ENCODE measurements at regions not wholly inside any gene's neighbourhood (a gene's known extent, or its start where the extent isn't known, plus 50 kb on each side); places are given as distances from the start of the nearest gene placed in this dataset.

- Mint-ChIP-seq H3K27me3 (peaks cover 8% of the 10 kb centered on the region), H3K9me3 (peaks cover 0 to 1% (median 0%) of the 10 kb centered on the region in 7 donors), H3K27ac (no peak overlapping the region), H3K4me3 (no peak overlapping the region), H3K36me3 (no peaks in the 10 kb centered on the region), H3K4me1 (peaks cover 0 to 7% (median 3%) of the 10 kb centered on the region in 4 donors)
- no peak for ATAC-seq (ENCODE audit: low read depth in 2 of 2)
- Histone ChIP-seq H3K36me3 (ENCODE audit: control insufficient read depth, insufficient read depth, low read length) (no peaks in the 10 kb centered on the region), H3K9me3 (ENCODE audit: control insufficient read depth in 2 of 2, low read length in 2 of 2) (no peaks in the 10 kb centered on the region), H3K27ac (ENCODE audit: insufficient read depth, low read length, poor library complexity, severe bottlenecking) (no peak overlapping the region), H3K4me1 (ENCODE audit: control insufficient read depth, insufficient read depth, low read length, poor library complexity, severe bottlenecking) (no peaks in the 10 kb centered on the region), H3K4me3 (ENCODE audit: low read depth, low read length) (no peak overlapping the region), H3K27me3 (ENCODE audit: control insufficient read depth, insufficient read depth, low read length) (peaks cover 2% of the 10 kb centered on the region)
- DNase-seq = no peak
These were observed 116.2 kb upstream of the LNX1 start for GRCh38 chr4:53707491-53707890.

- Mint-ChIP-seq H3K27ac (no peak overlapping the region), H3K36me3 (no peaks in the 10 kb centered on the region), H3K27me3 (peaks cover 8% of the 10 kb centered on the region), H3K4me3 (no peak overlapping the region), H3K9me3 (peaks cover 0 to 1% (median 0%) of the 10 kb centered on the region in 7 donors), H3K4me1 (peaks cover 0 to 7% (median 3%) of the 10 kb centered on the region in 4 donors)
- ATAC-seq (ENCODE audit: low read depth in 2 of 2) (no peak), DNase-seq (peak in 1 of 3 donors; percentile 15)
- no peaks in the 10 kb centered on the region for H3K4me1 ChIP-seq (ENCODE audit: control insufficient read depth, insufficient read depth, low read length, poor library complexity, severe bottlenecking)
- no peaks in the 10 kb centered on the region for H3K36me3 ChIP-seq (ENCODE audit: control insufficient read depth, insufficient read depth, low read length)
- no peak overlapping the region for H3K4me3 ChIP-seq (ENCODE audit: low read depth, low read length)
- peaks cover 2% of the 10 kb centered on the region for H3K27me3 ChIP-seq (ENCODE audit: control insufficient read depth, insufficient read depth, low read length)
- no peaks in the 10 kb centered on the region for H3K9me3 ChIP-seq (ENCODE audit: control insufficient read depth in 2 of 2, low read length in 2 of 2)
- H3K27ac ChIP-seq (ENCODE audit: insufficient read depth, low read length, poor library complexity, severe bottlenecking) = no peak overlapping the region
These were observed 115.2 kb upstream of the LNX1 start for GRCh38 chr4:53706422-53707032.

- H3K36me3 ChIP-seq (ENCODE audit: control insufficient read depth, insufficient read depth, low read length) = no peaks in the 10 kb centered on the region
- no peak overlapping the region for H3K4me3 Mint-ChIP-seq
- ATAC-seq (ENCODE audit: low read depth in 2 of 2) (no peak), DNase-seq (no peak)
- peaks cover 0 to 7% (median 3%) of the 10 kb centered on the region in 4 donors for H3K4me1 Mint-ChIP-seq
- H3K27me3 Mint-ChIP-seq = peaks cover 8% of the 10 kb centered on the region
- no peak overlapping the region for H3K27ac ChIP-seq (ENCODE audit: insufficient read depth, low read length, poor library complexity, severe bottlenecking)
- H3K27me3 ChIP-seq (ENCODE audit: control insufficient read depth, insufficient read depth, low read length) = peaks cover 2% of the 10 kb centered on the region
- H3K27ac Mint-ChIP-seq = peak overlapping the region in 1 of 3 donors; percentile 45
- no peaks in the 10 kb centered on the region for H3K36me3 Mint-ChIP-seq
- H3K4me1 ChIP-seq (ENCODE audit: control insufficient read depth, insufficient read depth, low read length, poor library complexity, severe bottlenecking) = no peaks in the 10 kb centered on the region
- peaks cover 0 to 2% (median 0%) of the 10 kb centered on the region in 7 donors for H3K9me3 Mint-ChIP-seq
- H3K9me3 ChIP-seq (ENCODE audit: control insufficient read depth in 2 of 2, low read length in 2 of 2) = no peaks in the 10 kb centered on the region
- no peak overlapping the region for H3K4me3 ChIP-seq (ENCODE audit: low read depth, low read length)
These were observed 114.7 kb upstream of the LNX1 start for GRCh38 chr4:53705972-53706371.

- no peaks in the 10 kb centered on the region for H3K9me3 ChIP-seq (ENCODE audit: control insufficient read depth in 2 of 2, low read length in 2 of 2)
- Mint-ChIP-seq H3K27ac (no peak overlapping the region), H3K4me1 (peaks cover 0 to 7% (median 3%) of the 10 kb centered on the region in 4 donors), H3K36me3 (no peaks in the 10 kb centered on the region), H3K9me3 (peaks cover 0 to 5% (median 0%) of the 10 kb centered on the region in 7 donors), H3K27me3 (peaks cover 8% of the 10 kb centered on the region), H3K4me3 (no peak overlapping the region)
- no peaks in the 10 kb centered on the region for H3K4me1 ChIP-seq (ENCODE audit: control insufficient read depth, insufficient read depth, low read length, poor library complexity, severe bottlenecking)
- H3K27me3 ChIP-seq (ENCODE audit: control insufficient read depth, insufficient read depth, low read length) = peaks cover 2% of the 10 kb centered on the region
- no peaks in the 10 kb centered on the region for H3K36me3 ChIP-seq (ENCODE audit: control insufficient read depth, insufficient read depth, low read length)
- ATAC-seq (ENCODE audit: low read depth in 2 of 2) = no peak
- no peak overlapping the region for H3K27ac ChIP-seq (ENCODE audit: insufficient read depth, low read length, poor library complexity, severe bottlenecking)
- no peak overlapping the region for H3K4me3 ChIP-seq (ENCODE audit: low read depth, low read length)
- no peak for DNase-seq
These were observed 114.0 kb upstream of the LNX1 start for GRCh38 chr4:53705151-53705764.

- peaks cover 0 to 5% (median 0%) of the 10 kb centered on the region in 7 donors for H3K9me3 Mint-ChIP-seq
- H3K27me3 Mint-ChIP-seq = peaks cover 8% of the 10 kb centered on the region
- H3K4me3 ChIP-seq (ENCODE audit: low read depth, low read length) = no peak overlapping the region
- DNase-seq (no peak), ATAC-seq (ENCODE audit: low read depth in 2 of 2) (no peak)
- H3K36me3 ChIP-seq (ENCODE audit: control insufficient read depth, insufficient read depth, low read length) = no peaks in the 10 kb centered on the region
- no peaks in the 10 kb centered on the region for H3K36me3 Mint-ChIP-seq
- H3K27ac Mint-ChIP-seq = no peak overlapping the region
- no peaks in the 10 kb centered on the region for H3K4me1 ChIP-seq (ENCODE audit: control insufficient read depth, insufficient read depth, low read length, poor library complexity, severe bottlenecking)
- no peaks in the 10 kb centered on the region for H3K9me3 ChIP-seq (ENCODE audit: control insufficient read depth in 2 of 2, low read length in 2 of 2)
- no peak overlapping the region for H3K4me3 Mint-ChIP-seq
- no peaks in the 10 kb centered on the region for H3K27me3 ChIP-seq (ENCODE audit: control insufficient read depth, insufficient read depth, low read length)
- H3K4me1 Mint-ChIP-seq = peaks cover 0 to 7% (median 3%) of the 10 kb centered on the region in 4 donors
- H3K27ac ChIP-seq (ENCODE audit: insufficient read depth, low read length, poor library complexity, severe bottlenecking) = no peak overlapping the region
These were observed 113.0 kb upstream of the LNX1 start for GRCh38 chr4:53704329-53704728.

GRCh38 chr4:53703267-53703655, 112.0 kb upstream of the LNX1 start:
- ATAC-seq (ENCODE audit: low read depth in 2 of 2) (no peak), DNase-seq (no peak)
- H3K27ac Mint-ChIP-seq = peak overlapping the region in 1 of 3 donors; percentile 74
- H3K27ac ChIP-seq (ENCODE audit: insufficient read depth, low read length, poor library complexity, severe bottlenecking) = no peak overlapping the region
- no peaks in the 10 kb centered on the region for H3K27me3 ChIP-seq (ENCODE audit: control insufficient read depth, insufficient read depth, low read length)
- no peaks in the 10 kb centered on the region for H3K36me3 ChIP-seq (ENCODE audit: control insufficient read depth, insufficient read depth, low read length)
- H3K9me3 ChIP-seq (ENCODE audit: control insufficient read depth in 2 of 2, low read length in 2 of 2) = no peaks in the 10 kb centered on the region
- peaks cover 0 to 5% (median 0%) of the 10 kb centered on the region in 7 donors for H3K9me3 Mint-ChIP-seq
- H3K27me3 Mint-ChIP-seq = peaks cover 11% of the 10 kb centered on the region
- no peaks in the 10 kb centered on the region for H3K36me3 Mint-ChIP-seq
- H3K4me1 Mint-ChIP-seq = peaks cover 0 to 7% (median 3%) of the 10 kb centered on the region in 4 donors
- no peak overlapping the region for H3K4me3 ChIP-seq (ENCODE audit: low read depth, low read length)
- no peaks in the 10 kb centered on the region for H3K4me1 ChIP-seq (ENCODE audit: control insufficient read depth, insufficient read depth, low read length, poor library complexity, severe bottlenecking)
- H3K4me3 Mint-ChIP-seq = peak overlapping the region in 2 of 4 donors; percentile 0 to 64

GRCh38 chr4:53702334-53703266, 111.3 kb upstream of the LNX1 start:
- Histone ChIP-seq H3K27me3 (ENCODE audit: control insufficient read depth, insufficient read depth, low read length) (no peaks in the 10 kb centered on the region), H3K36me3 (ENCODE audit: control insufficient read depth, insufficient read depth, low read length) (no peaks in the 10 kb centered on the region), H3K4me1 (ENCODE audit: control insufficient read depth, insufficient read depth, low read length, poor library complexity, severe bottlenecking) (no peaks in the 10 kb centered on the region), H3K4me3 (ENCODE audit: low read depth, low read length) (no peak overlapping the region), H3K27ac (ENCODE audit: insufficient read depth, low read length, poor library complexity, severe bottlenecking) (no peak overlapping the region), H3K9me3 (ENCODE audit: control insufficient read depth in 2 of 2, low read length in 2 of 2) (no peaks in the 10 kb centered on the region)
- peak overlapping the region in 3 of 4 donors; percentile 28 to 64 (median 60) for H3K4me3 Mint-ChIP-seq
- DNase-seq (peak in 1 of 3 donors; percentile 48), ATAC-seq (ENCODE audit: low read depth in 2 of 2) (peak in 1 of 2 donors; percentile 28)
- no peaks in the 10 kb centered on the region for H3K36me3 Mint-ChIP-seq
- peaks cover 0 to 5% (median 0%) of the 10 kb centered on the region in 7 donors for H3K9me3 Mint-ChIP-seq
- peaks cover 13% of the 10 kb centered on the region for H3K27me3 Mint-ChIP-seq
- no peak overlapping the region for H3K27ac Mint-ChIP-seq
- H3K4me1 Mint-ChIP-seq = peaks cover 0 to 7% (median 3%) of the 10 kb centered on the region in 4 donors

Data from CD4-positive, CD25-positive, alpha-beta regulatory T cell (primary cell).